ENCODE measurements at regions not wholly inside any gene's neighbourhood (a gene's known extent, or its start where the extent isn't known, plus 50 kb on each side); places are given as distances from the start of the nearest gene placed in this dataset.

DNA sequence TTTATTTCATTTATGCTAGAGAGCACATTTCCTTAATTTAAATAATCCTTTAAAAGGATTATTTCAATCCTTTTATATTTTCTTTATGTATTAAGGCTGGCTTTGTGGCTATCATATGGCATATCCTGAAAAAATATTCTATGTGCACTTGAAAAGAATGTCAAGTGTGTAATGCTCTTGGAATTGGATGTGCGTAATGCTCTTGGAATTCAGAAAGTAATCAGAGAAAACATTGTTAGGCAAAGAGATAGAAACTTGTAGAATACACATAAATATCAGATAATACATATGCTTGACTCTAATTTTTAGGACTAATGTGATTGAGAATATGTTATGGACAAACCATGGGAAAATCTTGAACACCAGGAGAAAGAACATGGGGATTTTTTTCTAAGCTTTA, 197.5 kb upstream of the COL3A1 start:
- intact Hi-C loops (cut with micrococcal nuclease; ENCODE audit: unreplicated experiment), result no loop called here

DNA sequence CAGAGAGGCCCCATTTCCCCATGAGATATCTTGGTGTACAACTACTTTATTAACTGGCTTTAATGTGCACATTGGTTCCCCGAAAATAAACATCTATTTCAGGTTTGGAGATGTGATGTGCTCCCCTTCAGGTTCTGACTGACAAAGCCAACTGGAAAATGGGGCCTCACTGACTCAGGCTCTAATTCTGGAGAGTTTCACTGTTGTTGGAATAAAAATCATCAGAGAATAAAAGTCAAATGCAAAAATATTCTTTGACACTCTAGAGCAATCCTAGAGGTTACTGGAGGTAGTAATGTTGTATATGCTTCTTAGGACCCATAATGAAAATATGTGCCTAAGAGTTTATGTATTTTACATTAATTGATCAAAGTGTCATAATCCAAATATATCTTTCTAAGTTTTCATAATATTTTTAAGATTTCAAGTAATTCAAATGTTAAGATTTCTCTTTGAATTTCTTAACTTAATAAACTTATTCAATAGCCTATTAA, 189.9 kb upstream of the COL3A1 start:
- H3K4me1 ChIP-seq, result peaks cover 15% of the 10 kb centered on the region
- H3K4me3 Mint-ChIP-seq (ENCODE audit: unreplicated experiment), result no peak overlapping the region
- no peak overlapping the region for H3K27ac Mint-ChIP-seq (ENCODE audit: unreplicated experiment)
- H3K4me3 ChIP-seq (ENCODE audit: low read depth, low read length), result no peak overlapping the region
- no peaks in the 10 kb centered on the region for H3K27me3 ChIP-seq (replicated peaks; ENCODE audit: control insufficient read depth, insufficient read depth, low read length)
- H3K4me1 Mint-ChIP-seq (ENCODE audit: low read depth, unreplicated experiment), result peaks cover 28% of the 10 kb centered on the region
- DNase-seq, result no peak
- intact Hi-C loops (cut with micrococcal nuclease; ENCODE audit: unreplicated experiment), result no loop called here
- POLR2A ChIA-PET, result no interaction called here
- no TSS peak for BruUV-seq (replicated peaks)
- H3K27me3 Mint-ChIP-seq (ENCODE audit: insufficient read depth, unreplicated experiment), result no peaks in the 10 kb centered on the region
- CTCF ChIA-PET, result no interaction called here
- peaks cover 10% of the 10 kb centered on the region for H3K9me3 Mint-ChIP-seq (ENCODE audit: unreplicated experiment)
- TF ChIP-seq, protein P1, sequence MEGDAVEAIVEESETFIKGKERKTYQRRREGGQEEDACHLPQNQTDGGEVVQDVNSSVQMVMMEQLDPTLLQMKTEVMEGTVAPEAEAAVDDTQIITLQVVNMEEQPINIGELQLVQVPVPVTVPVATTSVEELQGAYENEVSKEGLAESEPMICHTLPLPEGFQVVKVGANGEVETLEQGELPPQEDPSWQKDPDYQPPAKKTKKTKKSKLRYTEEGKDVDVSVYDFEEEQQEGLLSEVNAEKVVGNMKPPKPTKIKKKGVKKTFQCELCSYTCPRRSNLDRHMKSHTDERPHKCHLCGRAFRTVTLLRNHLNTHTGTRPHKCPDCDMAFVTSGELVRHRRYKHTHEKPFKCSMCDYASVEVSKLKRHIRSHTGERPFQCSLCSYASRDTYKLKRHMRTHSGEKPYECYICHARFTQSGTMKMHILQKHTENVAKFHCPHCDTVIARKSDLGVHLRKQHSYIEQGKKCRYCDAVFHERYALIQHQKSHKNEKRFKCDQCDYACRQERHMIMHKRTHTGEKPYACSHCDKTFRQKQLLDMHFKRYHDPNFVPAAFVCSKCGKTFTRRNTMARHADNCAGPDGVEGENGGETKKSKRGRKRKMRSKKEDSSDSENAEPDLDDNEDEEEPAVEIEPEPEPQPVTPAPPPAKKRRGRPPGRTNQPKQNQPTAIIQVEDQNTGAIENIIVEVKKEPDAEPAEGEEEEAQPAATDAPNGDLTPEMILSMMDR (IDR thresholded peaks at IDR 0.05; ENCODE audit: insufficient read depth in 1 of 2, low read depth in 1 of 2, low read length in 1 of 2, severe bottlenecking in 1 of 2, unreplicated experiment in 1 of 2), result no peak
- H3K9me3 ChIP-seq, result no peaks in the 10 kb centered on the region
- H3K36me3 Mint-ChIP-seq (ENCODE audit: insufficient read depth, unreplicated experiment), result no peaks in the 10 kb centered on the region
- H3K36me3 ChIP-seq (ENCODE audit: control insufficient read depth, insufficient read depth, low read length), result no peaks in the 10 kb centered on the region

More for the DNA sequence above, 197.5 kb upstream of the COL3A1 start:
- CTCF ChIA-PET, result no interaction called here
- no peak overlapping the region for H3K4me3 ChIP-seq (ENCODE audit: low read depth, low read length)
- Mint-ChIP-seq H3K27ac (ENCODE audit: unreplicated experiment) (no peak overlapping the region), H3K4me3 (ENCODE audit: unreplicated experiment) (no peak overlapping the region), H3K9me3 (ENCODE audit: unreplicated experiment) (no peaks in the 10 kb centered on the region), H3K27me3 (ENCODE audit: insufficient read depth, unreplicated experiment) (no peaks in the 10 kb centered on the region), H3K4me1 (ENCODE audit: low read depth, unreplicated experiment) (no peaks in the 10 kb centered on the region), H3K36me3 (ENCODE audit: insufficient read depth, unreplicated experiment) (no peaks in the 10 kb centered on the region)
- no peak for DNase-seq
- no TSS peak for BruUV-seq (replicated peaks)
- H3K36me3 ChIP-seq (ENCODE audit: control insufficient read depth, insufficient read depth, low read length), result no peaks in the 10 kb centered on the region
- TF ChIP-seq, protein P1 (IDR thresholded peaks at IDR 0.05; ENCODE audit: insufficient read depth in 1 of 2, low read depth in 1 of 2, low read length in 1 of 2, severe bottlenecking in 1 of 2, unreplicated experiment in 1 of 2), result no peak
- H3K4me1 ChIP-seq, result peaks cover 5% of the 10 kb centered on the region; the same call in 1 of the 2 replicates
- POLR2A ChIA-PET, result no interaction called here
- no peaks in the 10 kb centered on the region for H3K9me3 ChIP-seq
- no peaks in the 10 kb centered on the region for H3K27me3 ChIP-seq (replicated peaks; ENCODE audit: control insufficient read depth, insufficient read depth, low read length)

DNA sequence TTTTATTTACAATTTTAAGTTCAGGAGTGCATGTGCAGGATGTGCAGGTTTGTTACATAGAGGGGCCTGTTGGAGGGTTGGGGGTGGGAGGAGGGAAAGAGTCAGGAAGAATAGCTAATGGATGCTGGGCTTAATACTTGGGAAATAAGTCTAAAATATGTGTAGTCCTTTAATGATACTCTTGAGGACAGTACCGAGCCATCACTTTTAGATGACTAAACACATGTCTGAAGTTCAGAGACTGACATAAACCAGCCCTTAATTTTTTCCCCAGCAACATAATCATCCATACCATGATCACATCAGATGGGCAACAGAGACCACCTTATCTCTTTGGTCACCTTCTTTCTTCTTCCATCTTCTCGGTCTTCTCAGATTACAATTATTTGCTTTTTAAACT, 189.1 kb upstream of the COL3A1 start:
- POLR2A ChIA-PET, result no interaction called here
- intact Hi-C loops (cut with micrococcal nuclease; ENCODE audit: unreplicated experiment), result no loop called here
- no peak for DNase-seq

More for the DNA sequence above, 189.1 kb upstream of the COL3A1 start:
- Mint-ChIP-seq H3K27ac (ENCODE audit: unreplicated experiment) (no peak overlapping the region), H3K27me3 (ENCODE audit: insufficient read depth, unreplicated experiment) (no peaks in the 10 kb centered on the region), H3K4me3 (ENCODE audit: unreplicated experiment) (no peak overlapping the region), H3K4me1 (ENCODE audit: low read depth, unreplicated experiment) (peaks cover 28% of the 10 kb centered on the region), H3K36me3 (ENCODE audit: insufficient read depth, unreplicated experiment) (no peaks in the 10 kb centered on the region), H3K9me3 (ENCODE audit: unreplicated experiment) (peaks cover 10% of the 10 kb centered on the region)
- Histone ChIP-seq H3K27me3 (replicated peaks; ENCODE audit: control insufficient read depth, insufficient read depth, low read length) (no peaks in the 10 kb centered on the region), H3K4me1 (peaks cover 15% of the 10 kb centered on the region), H3K4me3 (ENCODE audit: low read depth, low read length) (no peak overlapping the region), H3K9me3 (no peaks in the 10 kb centered on the region), H3K36me3 (ENCODE audit: control insufficient read depth, insufficient read depth, low read length) (no peaks in the 10 kb centered on the region)
- CTCF ChIA-PET, result no interaction called here
- TF ChIP-seq, protein P1 (IDR thresholded peaks at IDR 0.05; ENCODE audit: insufficient read depth in 1 of 2, low read depth in 1 of 2, low read length in 1 of 2, severe bottlenecking in 1 of 2, unreplicated experiment in 1 of 2), result no peak
- no TSS peak for BruUV-seq (replicated peaks)

Data from Caco-2 (cell line).